ENCODE measurements at regions not wholly inside any gene's neighbourhood (a gene's known extent, or its start where the extent isn't known, plus 50 kb on each side); places are given as distances from the start of the nearest gene placed in this dataset.
"Not testable (repeated sequence)": the region's sequence is repeated elsewhere in the genome, so short reads cannot be mapped to it uniquely, and the experiment has no call there.

- not testable (repeated sequence) for H3K27ac ChIP-seq (ENCODE audit: low read depth, low read length); H2BK15ac ChIP-seq (replicated peaks; ENCODE audit: low read depth); H3K9ac ChIP-seq (ENCODE audit: low read length); H2BK5ac ChIP-seq (ENCODE audit: low read length); H3K79me1 ChIP-seq (ENCODE audit: low read length); H4K5ac ChIP-seq (ENCODE audit: low read length); DNase-seq; H3K36me3 ChIP-seq (ENCODE audit: control insufficient read depth, insufficient read depth, low read length); H4K8ac ChIP-seq (ENCODE audit: low read depth, low read length); H2BK120ac ChIP-seq (ENCODE audit: low read depth, low read length); H3K4ac ChIP-seq (ENCODE audit: low read depth, low read length); H3K79me2 ChIP-seq (ENCODE audit: control insufficient read depth, insufficient read depth, low read length); H3K27me3 ChIP-seq (ENCODE audit: insufficient read depth, low read length, poor library complexity); H3K4me3 ChIP-seq (ENCODE audit: low read length); H3K4me2 ChIP-seq (ENCODE audit: low read length); H3K18ac ChIP-seq (ENCODE audit: low read length); H3K56ac ChIP-seq (ENCODE audit: low read length); H3K23ac ChIP-seq (ENCODE audit: low read length); H2AK5ac ChIP-seq (ENCODE audit: low read length); H3K4me1 ChIP-seq (ENCODE audit: control insufficient read depth, low read depth, low read length)
- no CpG with 5 or more reads among the region's 3 CpGs for WGBS (ENCODE audit: extremely low coverage, insufficient coverage, low lambda C conversion rate)
Measured at GRCh38 chrX:134045372-134045771, 60.0 kb upstream of the GPC3 start.

- H3K4me2 ChIP-seq (ENCODE audit: low read length); H2BK15ac ChIP-seq (replicated peaks; ENCODE audit: low read depth); H4K8ac ChIP-seq (ENCODE audit: low read depth, low read length); H3K4me1 ChIP-seq (ENCODE audit: control insufficient read depth, low read depth, low read length); H3K4ac ChIP-seq (ENCODE audit: low read depth, low read length); H3K4me3 ChIP-seq (ENCODE audit: low read length); H3K9ac ChIP-seq (ENCODE audit: low read length); H2BK5ac ChIP-seq (ENCODE audit: low read length); H3K79me1 ChIP-seq (ENCODE audit: low read length); H4K5ac ChIP-seq (ENCODE audit: low read length); H2AK5ac ChIP-seq (ENCODE audit: low read length); H3K23ac ChIP-seq (ENCODE audit: low read length); H3K27me3 ChIP-seq (ENCODE audit: insufficient read depth, low read length, poor library complexity); DNase-seq; H3K79me2 ChIP-seq (ENCODE audit: control insufficient read depth, insufficient read depth, low read length); H3K27ac ChIP-seq (ENCODE audit: low read depth, low read length); H3K36me3 ChIP-seq (ENCODE audit: control insufficient read depth, insufficient read depth, low read length); H3K56ac ChIP-seq (ENCODE audit: low read length); H3K18ac ChIP-seq (ENCODE audit: low read length); H2BK120ac ChIP-seq (ENCODE audit: low read depth, low read length): not testable (repeated sequence)
- no CpG with 5 or more reads among the region's 3 CpGs for WGBS (ENCODE audit: extremely low coverage, insufficient coverage, low lambda C conversion rate)
Measured at GRCh38 chrX:134067107-134067506, 81.7 kb upstream of the GPC3 start.

- H3K23ac ChIP-seq (ENCODE audit: low read length) = not testable (repeated sequence)
Measured at GRCh38 chrX:134071899-134072298, 86.5 kb upstream of the GPC3 start.

GRCh38 chrX:134073341-134073740 is 87.9 kb upstream of the GPC3 start:
- Histone ChIP-seq H2BK15ac (replicated peaks; ENCODE audit: low read depth) (no peak overlapping the region), H4K5ac (ENCODE audit: low read length) (no peak overlapping the region), H3K27me3 (ENCODE audit: insufficient read depth, low read length, poor library complexity) (no peaks in the 10 kb centered on the region), H2BK120ac (ENCODE audit: low read depth, low read length) (no peak overlapping the region), H2AK5ac (ENCODE audit: low read length) (no peak overlapping the region), H3K4me2 (ENCODE audit: low read length) (no peak overlapping the region), H3K18ac (ENCODE audit: low read length) (no peak overlapping the region), H3K4me3 (ENCODE audit: low read length) (no peak overlapping the region), H3K4me1 (ENCODE audit: control insufficient read depth, low read depth, low read length) (no peaks in the 10 kb centered on the region), H3K27ac (ENCODE audit: low read depth, low read length) (no peak overlapping the region), H3K23ac (ENCODE audit: low read length) (no peak overlapping the region), H3K56ac (ENCODE audit: low read length) (no peak overlapping the region), H3K79me1 (ENCODE audit: low read length) (no peaks in the 10 kb centered on the region), H2BK5ac (ENCODE audit: low read length) (no peak overlapping the region), H3K79me2 (ENCODE audit: control insufficient read depth, insufficient read depth, low read length) (no peaks in the 10 kb centered on the region), H3K9ac (ENCODE audit: low read length) (no peak overlapping the region), H3K4ac (ENCODE audit: low read depth, low read length) (no peak overlapping the region), H3K36me3 (ENCODE audit: control insufficient read depth, insufficient read depth, low read length) (no peaks in the 10 kb centered on the region), H4K8ac (ENCODE audit: low read depth, low read length) (no peak overlapping the region)
- WGBS (ENCODE audit: extremely low coverage, insufficient coverage, low lambda C conversion rate) = no CpG with 5 or more reads among the region's 2 CpGs
- no peak for DNase-seq

More at GRCh38 chrX:134071899-134072298, 86.5 kb upstream of the GPC3 start:
- DNase-seq = peak; percentile 1
- not testable (repeated sequence) for H3K56ac ChIP-seq (ENCODE audit: low read length); H3K79me2 ChIP-seq (ENCODE audit: control insufficient read depth, insufficient read depth, low read length); H3K9ac ChIP-seq (ENCODE audit: low read length); H3K4me2 ChIP-seq (ENCODE audit: low read length); H2BK15ac ChIP-seq (replicated peaks; ENCODE audit: low read depth); H3K27me3 ChIP-seq (ENCODE audit: insufficient read depth, low read length, poor library complexity); H2AK5ac ChIP-seq (ENCODE audit: low read length); H3K27ac ChIP-seq (ENCODE audit: low read depth, low read length); H2BK5ac ChIP-seq (ENCODE audit: low read length); H2BK120ac ChIP-seq (ENCODE audit: low read depth, low read length); H4K5ac ChIP-seq (ENCODE audit: low read length); H3K4me3 ChIP-seq (ENCODE audit: low read length); H3K4me1 ChIP-seq (ENCODE audit: control insufficient read depth, low read depth, low read length); H4K8ac ChIP-seq (ENCODE audit: low read depth, low read length); H3K79me1 ChIP-seq (ENCODE audit: low read length); H3K36me3 ChIP-seq (ENCODE audit: control insufficient read depth, insufficient read depth, low read length); H3K4ac ChIP-seq (ENCODE audit: low read depth, low read length); H3K18ac ChIP-seq (ENCODE audit: low read length)
- WGBS (ENCODE audit: extremely low coverage, insufficient coverage, low lambda C conversion rate) = no CpG with 5 or more reads among the region's 6 CpGs

GRCh38 chrX:134074151-134074550 is 88.8 kb upstream of the GPC3 start:
- H3K79me2 ChIP-seq (ENCODE audit: control insufficient read depth, insufficient read depth, low read length) = no peaks in the 10 kb centered on the region
- no peak overlapping the region for H3K4ac ChIP-seq (ENCODE audit: low read depth, low read length)
- no peak overlapping the region for H4K8ac ChIP-seq (ENCODE audit: low read depth, low read length)
- no peak overlapping the region for H3K56ac ChIP-seq (ENCODE audit: low read length)
- no peaks in the 10 kb centered on the region for H3K4me1 ChIP-seq (ENCODE audit: control insufficient read depth, low read depth, low read length)
- no peak overlapping the region for H2BK5ac ChIP-seq (ENCODE audit: low read length)
- no peak overlapping the region for H3K23ac ChIP-seq (ENCODE audit: low read length)
- H3K4me3 ChIP-seq (ENCODE audit: low read length) = no peak overlapping the region
- no peak overlapping the region for H2BK15ac ChIP-seq (replicated peaks; ENCODE audit: low read depth)
- H3K27me3 ChIP-seq (ENCODE audit: insufficient read depth, low read length, poor library complexity) = no peaks in the 10 kb centered on the region
- no peaks in the 10 kb centered on the region for H3K79me1 ChIP-seq (ENCODE audit: low read length)
- no peak overlapping the region for H3K18ac ChIP-seq (ENCODE audit: low read length)
- no CpG with 5 or more reads among the region's 3 CpGs for WGBS (ENCODE audit: extremely low coverage, insufficient coverage, low lambda C conversion rate)
- no peak overlapping the region for H3K4me2 ChIP-seq (ENCODE audit: low read length)
- no peak overlapping the region for H2AK5ac ChIP-seq (ENCODE audit: low read length)
- H3K9ac ChIP-seq (ENCODE audit: low read length) = no peak overlapping the region
- H4K5ac ChIP-seq (ENCODE audit: low read length) = no peak overlapping the region
- H3K27ac ChIP-seq (ENCODE audit: low read depth, low read length) = no peak overlapping the region
- no peak overlapping the region for H2BK120ac ChIP-seq (ENCODE audit: low read depth, low read length)
- no peak for DNase-seq
- no peaks in the 10 kb centered on the region for H3K36me3 ChIP-seq (ENCODE audit: control insufficient read depth, insufficient read depth, low read length)

- no peak overlapping the region for H3K18ac ChIP-seq (ENCODE audit: low read length)
- no peak overlapping the region for H3K4me2 ChIP-seq (ENCODE audit: low read length)
- no peak overlapping the region for H4K5ac ChIP-seq (ENCODE audit: low read length)
- H3K4ac ChIP-seq (ENCODE audit: low read depth, low read length) = no peak overlapping the region
- no peaks in the 10 kb centered on the region for H3K36me3 ChIP-seq (ENCODE audit: control insufficient read depth, insufficient read depth, low read length)
- H2BK5ac ChIP-seq (ENCODE audit: low read length) = no peak overlapping the region
- no peaks in the 10 kb centered on the region for H3K79me1 ChIP-seq (ENCODE audit: low read length)
- H4K8ac ChIP-seq (ENCODE audit: low read depth, low read length) = no peak overlapping the region
- no peaks in the 10 kb centered on the region for H3K27me3 ChIP-seq (ENCODE audit: insufficient read depth, low read length, poor library complexity)
- no peak overlapping the region for H3K27ac ChIP-seq (ENCODE audit: low read depth, low read length)
- H3K4me3 ChIP-seq (ENCODE audit: low read length) = no peak overlapping the region
- no peaks in the 10 kb centered on the region for H3K4me1 ChIP-seq (ENCODE audit: control insufficient read depth, low read depth, low read length)
- no peak overlapping the region for H3K56ac ChIP-seq (ENCODE audit: low read length)
- WGBS (ENCODE audit: extremely low coverage, insufficient coverage, low lambda C conversion rate) = no CpG with 5 or more reads among the region's 26 CpGs
- H3K23ac ChIP-seq (ENCODE audit: low read length) = no peak overlapping the region
- no peak overlapping the region for H2BK120ac ChIP-seq (ENCODE audit: low read depth, low read length)
- no peak overlapping the region for H2AK5ac ChIP-seq (ENCODE audit: low read length)
- no peak for DNase-seq
- no peak overlapping the region for H2BK15ac ChIP-seq (replicated peaks; ENCODE audit: low read depth)
- no peak overlapping the region for H3K9ac ChIP-seq (ENCODE audit: low read length)
- H3K79me2 ChIP-seq (ENCODE audit: control insufficient read depth, insufficient read depth, low read length) = no peaks in the 10 kb centered on the region
Measured at GRCh38 chrX:134075894-134076718, 90.7 kb upstream of the GPC3 start.

All from mesendoderm (in vitro differentiated cells).